ENCODE measurements at regions not wholly inside any gene's neighbourhood (a gene's known extent, or its start where the extent isn't known, plus 50 kb on each side); places are given as distances from the start of the nearest gene placed in this dataset.

- Histone ChIP-seq H3K9me3 (ENCODE audit: control insufficient read depth, low read length) (peaks cover 7% of the 10 kb centered on the region), H3K4me1 (ENCODE audit: control insufficient read depth, insufficient read depth, low read length) (no peaks in the 10 kb centered on the region), H3K27ac (ENCODE audit: low read depth, low read length) (no peak overlapping the region), H3K9ac (ENCODE audit: extremely low read depth, low read length, poor library complexity, severe bottlenecking) (no peak overlapping the region), H3K4me3 (ENCODE audit: low read length) (no peak overlapping the region), H3K27me3 (ENCODE audit: control insufficient read depth, insufficient read depth, low read length, poor library complexity, severe bottlenecking) (no peaks in the 10 kb centered on the region), H3K36me3 (ENCODE audit: control insufficient read depth, insufficient read depth, low read length) (no peaks in the 10 kb centered on the region)
- Mint-ChIP-seq H3K36me3 (ENCODE audit: low read depth) (no peaks in the 10 kb centered on the region), H3K4me3 (no peak overlapping the region), H3K4me1 (no peaks in the 10 kb centered on the region), H3K27me3 (ENCODE audit: insufficient read depth) (no peaks in the 10 kb centered on the region), H3K27ac (no peak overlapping the region), H3K9me3 (peaks cover 8% of the 10 kb centered on the region)
- no peak for DNase-seq
- no peak for TF ChIP-seq CTCF (conservative IDR thresholded peaks at IDR 0.05)
Measured at GRCh38 chr1:224866940-224867339, 62.5 kb upstream of the DNAH14 start.

GRCh38 chr1:224867715-224868114, 61.8 kb upstream of the DNAH14 start:
- Histone ChIP-seq H3K9ac (ENCODE audit: extremely low read depth, low read length, poor library complexity, severe bottlenecking) (no peak overlapping the region), H3K36me3 (ENCODE audit: control insufficient read depth, insufficient read depth, low read length) (no peaks in the 10 kb centered on the region), H3K9me3 (ENCODE audit: control insufficient read depth, low read length) (peaks cover 7% of the 10 kb centered on the region), H3K27ac (ENCODE audit: low read depth, low read length) (no peak overlapping the region), H3K4me1 (ENCODE audit: control insufficient read depth, insufficient read depth, low read length) (no peaks in the 10 kb centered on the region), H3K4me3 (ENCODE audit: low read length) (no peak overlapping the region), H3K27me3 (ENCODE audit: control insufficient read depth, insufficient read depth, low read length, poor library complexity, severe bottlenecking) (no peaks in the 10 kb centered on the region)
- no peaks in the 10 kb centered on the region for H3K4me1 Mint-ChIP-seq
- TF ChIP-seq CTCF (conservative IDR thresholded peaks at IDR 0.05), result no peak
- no peak overlapping the region for H3K27ac Mint-ChIP-seq
- H3K27me3 Mint-ChIP-seq (ENCODE audit: insufficient read depth), result no peaks in the 10 kb centered on the region
- no peaks in the 10 kb centered on the region for H3K36me3 Mint-ChIP-seq (ENCODE audit: low read depth)
- DNase-seq, result no peak
- peaks cover 8% of the 10 kb centered on the region for H3K9me3 Mint-ChIP-seq
- no peak overlapping the region for H3K4me3 Mint-ChIP-seq

GRCh38 chr1:224872832-224873433, 56.5 kb upstream of the DNAH14 start:
- Histone ChIP-seq H3K27ac (ENCODE audit: low read depth, low read length) (no peak overlapping the region), H3K4me3 (ENCODE audit: low read length) (no peak overlapping the region), H3K9ac (ENCODE audit: extremely low read depth, low read length, poor library complexity, severe bottlenecking) (no peak overlapping the region), H3K9me3 (ENCODE audit: control insufficient read depth, low read length) (no peaks in the 10 kb centered on the region), H3K27me3 (ENCODE audit: control insufficient read depth, insufficient read depth, low read length, poor library complexity, severe bottlenecking) (no peaks in the 10 kb centered on the region), H3K36me3 (ENCODE audit: control insufficient read depth, insufficient read depth, low read length) (no peaks in the 10 kb centered on the region), H3K4me1 (ENCODE audit: control insufficient read depth, insufficient read depth, low read length) (no peaks in the 10 kb centered on the region)
- Mint-ChIP-seq H3K4me1 (peaks cover 11% of the 10 kb centered on the region), H3K36me3 (ENCODE audit: low read depth) (no peaks in the 10 kb centered on the region), H3K27me3 (ENCODE audit: insufficient read depth) (no peaks in the 10 kb centered on the region), H3K9me3 (no peaks in the 10 kb centered on the region), H3K27ac (no peak overlapping the region), H3K4me3 (no peak overlapping the region)
- DNase-seq, result peak; percentile 52
- WGBS, 2 experiments (ENCODE audit: insufficient coverage in 1 of 2, insufficient read length in 1 of 2), result 67 to 73% methylated on average over 4 of the region's 4 CpGs
- no peak for TF ChIP-seq CTCF (conservative IDR thresholded peaks at IDR 0.05)

Data from endodermal cell (in vitro differentiated cells).